ENCODE measurements at regions not wholly inside any gene's neighbourhood (a gene's known extent, or its start where the extent isn't known, plus 50 kb on each side); places are given as distances from the start of the nearest gene placed in this dataset.
"Not testable (repeated sequence)": the region's sequence is repeated elsewhere in the genome, so short reads cannot be mapped to it uniquely, and the experiment has no call there.

DNA sequence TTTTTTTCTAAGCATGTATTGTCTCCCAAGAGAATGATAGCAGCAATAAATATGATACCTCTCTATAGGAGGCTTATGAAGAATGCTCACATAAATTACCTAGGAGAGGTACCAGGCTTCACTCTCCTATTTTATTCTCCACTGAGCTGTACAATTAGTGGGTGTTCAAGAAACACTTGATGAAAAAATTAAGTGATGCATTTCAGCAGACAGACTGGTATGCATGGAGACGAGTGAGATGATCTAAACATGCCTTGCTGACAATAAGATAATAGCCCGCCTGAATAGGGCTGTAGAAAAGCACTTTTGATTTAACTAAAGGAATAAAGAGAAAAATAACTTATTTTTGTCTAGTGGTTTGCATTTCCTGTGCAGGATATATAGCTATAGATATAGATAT is 1449.7 kb downstream of the GATA3 start:
- no peak for FAIRE-seq

DNA sequence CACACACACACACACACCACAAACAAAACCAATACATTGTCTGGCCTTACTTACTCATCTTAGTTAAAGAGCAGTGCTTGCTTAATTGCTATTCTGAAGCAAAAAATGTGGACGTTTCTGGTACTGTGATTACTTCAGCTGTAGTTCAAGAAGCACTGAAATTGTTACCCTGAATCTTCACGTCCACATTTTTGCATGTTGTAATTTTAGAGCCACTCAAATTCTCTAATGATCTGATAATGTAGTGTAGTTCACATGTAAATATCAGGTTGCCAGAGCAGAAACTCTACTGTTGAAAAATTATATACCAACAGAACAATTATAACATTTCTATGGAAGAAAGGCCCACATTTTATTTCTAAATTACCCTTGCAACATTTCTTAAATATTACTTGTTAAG is 1451.1 kb downstream of the GATA3 start:
- no peak for FAIRE-seq

DNA sequence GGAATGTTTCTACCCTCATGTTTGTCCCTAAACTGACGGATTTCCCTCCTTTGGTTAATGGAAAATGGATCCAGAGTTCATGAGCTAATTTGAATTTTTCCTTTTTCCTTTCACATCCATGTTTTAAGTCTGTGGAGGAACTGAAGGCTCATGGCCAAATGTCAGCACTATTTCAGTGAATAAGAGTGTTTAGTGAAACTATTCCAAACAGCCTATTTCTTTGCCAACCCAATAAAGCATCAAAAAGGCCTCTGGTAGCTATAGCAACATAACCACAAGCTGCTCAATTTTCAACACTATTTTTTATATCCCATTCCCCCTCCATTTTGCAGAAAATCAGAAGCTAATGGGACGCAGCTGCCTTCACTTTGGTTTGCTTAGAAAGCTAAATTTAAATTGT is 1454.1 kb downstream of the GATA3 start:
- no peak for FAIRE-seq

- no peak for FAIRE-seq
These were observed 1456.1 kb downstream of the GATA3 start for GRCh38 chr10:9510626-9511025.

- no peak for FAIRE-seq
These were observed 1461.4 kb downstream of the GATA3 start for GRCh38 chr10:9515922-9516321.

- no peak for FAIRE-seq
These were observed 1481.3 kb downstream of the GATA3 start for GRCh38 chr10:9535744-9536143.

GRCh38 chr10:9545073-9545472 is 1472.6 kb upstream of the CELF2 start:
- FAIRE-seq = no peak

- no peak for FAIRE-seq
These were observed 1469.5 kb upstream of the CELF2 start for GRCh38 chr10:9547936-9548904.

DNA sequence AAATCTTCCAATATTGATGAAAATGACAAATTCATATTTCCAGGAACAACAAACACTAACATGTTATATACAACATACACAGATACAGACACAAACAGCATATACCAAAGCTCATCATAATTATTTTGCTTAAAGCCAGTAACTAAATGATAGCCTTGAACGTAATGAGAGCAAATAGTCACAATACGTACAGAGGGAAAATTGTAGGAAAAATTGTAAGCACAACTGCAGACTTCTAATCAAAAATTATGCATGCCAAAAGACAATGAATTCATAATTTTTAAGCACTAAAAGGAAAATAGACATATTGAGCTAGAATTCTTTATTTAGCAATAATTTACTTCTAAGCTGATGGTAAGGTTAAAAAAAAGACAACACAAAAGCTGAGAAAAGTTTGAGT is 1466.9 kb upstream of the CELF2 start:
- no peak for FAIRE-seq

- FAIRE-seq = no peak
These were observed 1463.4 kb upstream of the CELF2 start for GRCh38 chr10:9554321-9554720.

GRCh38 chr10:9560976-9561375 is 1456.7 kb upstream of the CELF2 start:
- no peak for FAIRE-seq

GRCh38 chr10:9561821-9562505 is 1455.7 kb upstream of the CELF2 start:
- no peak for FAIRE-seq

DNA sequence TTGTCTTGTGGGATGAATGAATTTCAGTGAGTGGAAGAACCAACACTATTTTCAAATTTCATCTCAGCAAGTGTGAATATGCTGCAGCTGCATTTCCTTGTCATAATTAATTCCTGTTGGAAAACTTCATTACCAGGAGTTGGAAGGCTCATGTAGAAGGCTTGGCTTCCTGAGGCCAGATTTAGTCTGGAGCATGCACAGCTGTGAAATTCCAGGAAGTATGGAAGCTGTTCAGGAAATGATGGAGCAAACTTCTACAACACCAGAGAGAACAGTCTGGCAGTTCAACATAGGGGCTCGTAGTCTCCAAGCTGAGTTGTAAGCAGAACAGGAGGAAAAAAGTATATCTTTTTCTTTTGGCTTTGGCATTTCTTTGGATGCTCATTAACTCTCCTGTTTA is 1439.9 kb upstream of the CELF2 start:
- FAIRE-seq = no peak

- no peak for FAIRE-seq
These were observed 1438.5 kb upstream of the CELF2 start for GRCh38 chr10:9579110-9579705.

DNA sequence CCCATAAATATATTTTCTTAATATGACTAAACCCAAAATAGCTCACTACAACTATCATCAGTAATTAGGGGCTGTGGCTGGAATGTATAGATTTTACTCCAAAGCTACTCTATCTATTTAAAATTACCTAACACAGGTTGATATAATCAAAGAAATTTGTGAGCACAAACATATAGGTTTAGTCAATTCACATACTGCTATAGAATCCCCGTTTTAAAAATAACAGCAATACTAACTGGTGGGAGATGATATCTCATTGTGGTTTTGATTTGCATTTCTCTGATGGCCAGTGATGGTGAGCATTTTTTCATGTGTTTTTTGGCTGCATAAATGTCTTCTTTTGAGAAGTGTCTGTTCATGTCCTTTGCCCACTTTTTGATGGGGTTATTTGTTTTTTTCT is 1434.9 kb upstream of the CELF2 start:
- not testable (repeated sequence) for FAIRE-seq

DNA sequence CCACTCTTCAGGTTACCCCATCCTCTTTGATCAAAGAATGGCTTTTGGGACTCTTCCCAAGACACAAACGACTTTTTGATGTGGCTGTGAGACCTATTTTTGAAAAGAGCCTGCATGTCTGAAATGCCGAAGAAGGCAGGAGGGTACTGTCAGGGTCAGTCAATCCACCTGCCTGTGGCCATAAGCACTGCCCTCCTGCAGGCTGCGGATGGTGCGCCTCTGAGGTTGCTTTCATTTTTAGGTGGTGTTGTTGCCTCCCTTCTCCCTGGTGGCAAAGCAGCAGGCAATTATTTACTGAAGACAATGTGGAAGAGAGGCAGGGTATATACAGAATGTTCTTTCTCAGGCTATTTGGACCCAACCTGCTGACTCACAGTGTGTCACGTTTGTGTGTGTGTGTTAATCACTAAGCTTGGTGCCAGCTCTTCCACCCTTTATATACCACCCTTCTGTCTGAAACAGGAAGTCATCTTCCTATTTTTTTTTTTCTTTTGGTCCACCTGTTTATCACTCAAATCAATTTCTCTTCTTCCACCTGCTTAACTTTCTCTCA is 1421.2 kb upstream of the CELF2 start:
- no peak for FAIRE-seq

DNA sequence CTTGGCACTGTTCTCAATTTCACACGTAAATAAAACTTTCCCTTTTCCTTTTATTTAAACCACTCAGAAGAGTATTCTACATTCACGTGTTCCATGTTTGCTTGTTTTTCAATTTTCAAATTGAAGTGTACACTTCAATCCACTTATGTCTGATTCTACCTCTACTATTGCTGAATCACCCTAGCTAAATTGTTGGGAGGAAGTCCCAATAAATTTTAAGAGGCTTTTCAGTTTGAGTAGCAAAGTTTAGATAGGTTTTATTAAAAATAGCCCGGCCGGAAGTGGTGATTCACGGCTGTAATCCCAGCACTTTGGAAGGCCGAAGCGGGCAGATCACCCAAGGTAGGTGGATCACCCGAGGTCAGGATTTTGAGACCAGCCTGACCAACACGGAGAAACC is 1414.7 kb upstream of the CELF2 start:
- no peak for FAIRE-seq

- no peak for FAIRE-seq
These were observed 1413.7 kb upstream of the CELF2 start for GRCh38 chr10:9603972-9604371.

DNA sequence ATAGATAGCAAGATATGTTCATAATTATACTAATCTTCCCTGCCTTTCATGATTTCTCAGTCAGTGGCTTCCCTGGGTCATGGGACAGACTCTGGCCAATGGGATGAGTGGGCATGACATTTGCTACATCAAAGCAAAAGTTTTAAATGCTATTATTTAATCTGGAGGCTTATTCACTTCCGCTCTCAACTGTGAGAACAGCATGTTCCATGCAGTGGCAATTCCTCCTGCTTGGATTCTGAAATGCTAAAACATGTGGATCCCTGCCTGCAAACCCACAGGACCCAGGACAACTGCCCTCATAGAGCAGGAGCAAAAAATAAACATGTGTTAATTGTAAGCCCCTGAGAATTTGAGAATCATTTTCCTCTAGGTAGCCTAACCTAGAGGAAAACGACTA is 1412.4 kb upstream of the CELF2 start:
- no peak for FAIRE-seq

DNA sequence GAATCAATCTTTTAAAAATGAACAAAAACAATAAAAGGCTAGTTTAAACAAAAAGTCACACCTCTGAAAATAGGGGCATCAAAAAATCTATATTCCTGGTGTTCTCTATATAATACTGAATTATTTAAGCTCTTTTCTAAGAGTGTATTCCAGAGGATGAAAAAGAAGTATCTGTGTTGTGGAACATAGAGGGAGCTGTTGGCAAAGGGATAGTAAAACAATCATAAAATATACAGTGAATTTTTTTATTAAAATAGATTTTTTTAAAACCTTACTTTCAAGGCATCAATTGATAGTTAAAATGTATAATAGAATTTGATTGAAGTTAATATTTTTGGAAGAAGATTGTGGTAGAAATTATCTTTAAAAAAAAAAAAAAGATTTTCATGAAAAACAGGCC is 1409.1 kb upstream of the CELF2 start:
- FAIRE-seq = no peak

GRCh38 chr10:9613338-9614075 is 1404.2 kb upstream of the CELF2 start:
- FAIRE-seq = no peak

- FAIRE-seq = no peak
These were observed 1402.5 kb upstream of the CELF2 start for GRCh38 chr10:9615189-9615588.

DNA sequence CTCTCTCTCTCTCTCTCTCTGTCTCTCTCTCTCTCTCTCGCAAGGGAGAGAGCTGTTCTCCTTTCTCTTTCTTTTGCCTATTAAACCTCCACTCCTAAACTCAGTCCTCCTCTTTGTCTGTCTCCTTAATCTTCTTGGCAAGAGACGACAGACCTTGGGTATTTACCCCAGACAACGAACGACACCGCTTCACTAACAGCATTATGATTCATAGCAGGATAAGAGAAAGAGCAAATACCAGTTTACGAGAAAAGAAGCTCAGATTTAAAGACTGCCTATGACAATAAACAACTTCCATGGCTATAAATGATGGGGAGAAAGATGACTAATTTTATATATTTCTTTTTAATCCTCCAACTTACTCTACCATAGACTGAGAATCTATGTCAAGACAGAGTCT is 1396.5 kb upstream of the CELF2 start:
- FAIRE-seq = no peak
